HG03432 (cell line): ENCODE measurements at regions not wholly inside any gene's neighbourhood (a gene's known extent, or its start where the extent isn't known, plus 50 kb on each side); places are given as distances from the start of the nearest gene placed in this dataset.
"Not testable (repeated sequence)": the region's sequence is repeated elsewhere in the genome, so short reads cannot be mapped to it uniquely, and the experiment has no call there.

Source experiments
- ATAC-seq: cut with Tn5 transposase; IDR thresholded peaks from one replicate; pipeline ENCODE4 v1.9.1; 2021; ENCODE audit warnings: mild to moderate bottlenecking, moderate library complexity; ENCODE audit not compliant: unreplicated experiment

GRCh38 chr6:134420614-134421181 is 102.8 kb upstream of the SGK1 start:
- ATAC-seq, result no peak

GRCh38 chr6:134419716-134420115 is 101.8 kb upstream of the SGK1 start:
- no peak for ATAC-seq

GRCh38 chr6:134416418-134417154 is 98.7 kb upstream of the SGK1 start:
- ATAC-seq, result no peak

- no peak for ATAC-seq
Measured at GRCh38 chr6:134415656-134416055, 97.7 kb upstream of the SGK1 start.

- ATAC-seq, result no peak
Measured at GRCh38 chr6:134415194-134415593, 97.3 kb upstream of the SGK1 start.

- ATAC-seq, result peak; percentile 43
Measured at GRCh38 chr6:134414793-134415192, 96.9 kb upstream of the SGK1 start.

- ATAC-seq, result no peak
Measured at GRCh38 chr6:134413241-134413643, 95.3 kb upstream of the SGK1 start.

GRCh38 chr6:134410541-134410940 is 92.6 kb upstream of the SGK1 start:
- ATAC-seq, result no peak

GRCh38 chr6:134407791-134408190 is 89.9 kb upstream of the SGK1 start:
- no peak for ATAC-seq

GRCh38 chr6:134406311-134406710 is 88.4 kb upstream of the SGK1 start:
- ATAC-seq, result no peak

- ATAC-seq, result no peak
Measured at GRCh38 chr6:134405386-134406087, 87.6 kb upstream of the SGK1 start.

GRCh38 chr6:134403312-134403711 is 85.4 kb upstream of the SGK1 start:
- not testable (repeated sequence) for ATAC-seq

- no peak for ATAC-seq
Measured at GRCh38 chr6:134402372-134402984, 84.6 kb upstream of the SGK1 start.

GRCh38 chr6:134400941-134401340 is 83.0 kb upstream of the SGK1 start:
- ATAC-seq, result no peak

GRCh38 chr6:134398453-134398852 is 80.5 kb upstream of the SGK1 start:
- no peak for ATAC-seq

- ATAC-seq, result no peak
Measured at GRCh38 chr6:134397676-134398075, 79.8 kb upstream of the SGK1 start.

GRCh38 chr6:134394905-134395304 is 77.0 kb upstream of the SGK1 start:
- no peak for ATAC-seq

- ATAC-seq, result no peak
Measured at GRCh38 chr6:134394208-134394607, 76.3 kb upstream of the SGK1 start.

GRCh38 chr6:134391205-134391604 is 73.3 kb upstream of the SGK1 start:
- ATAC-seq, result no peak

GRCh38 chr6:134389658-134390057 is 71.7 kb upstream of the SGK1 start:
- no peak for ATAC-seq

- ATAC-seq, result no peak
Measured at GRCh38 chr6:134389129-134389528, 71.2 kb upstream of the SGK1 start.

GRCh38 chr6:134386482-134386881 is 68.6 kb upstream of the SGK1 start:
- not testable (repeated sequence) for ATAC-seq
